Naive thymus-derived CD4-positive, alpha-beta T cell (primary cell): ENCODE measurements at regions not wholly inside any gene's neighbourhood (a gene's known extent, or its start where the extent isn't known, plus 50 kb on each side); places are given as distances from the start of the nearest gene placed in this dataset.

Source experiments
- ATAC-seq: fragments of 150-1000 bp; cut with Tn5 transposase; 2 replicates; pipeline ENCODE4 v1.10.0; 2021; ENCODE audit warnings: mild to moderate bottlenecking, moderate library complexity
- CTCF ChIA-PET: fragments of 350-600 bp; sonication (Branson Sonifier 250); formaldehyde crosslinking; loops from one replicate; lab custom pipeline; 2021; ENCODE audit warnings: antibody characterized with exemption; lab: Charles Lee
- POLR2A ChIA-PET: fragments of 350-600 bp; sonication (Branson Sonifier 250); formaldehyde crosslinking; loops from one replicate; lab custom pipeline; 2021; ENCODE audit warnings: antibody characterized with exemption, inconsistent platforms; lab: Charles Lee
- DNase-seq, 9 donors: peaks; one replicate each; pipeline versions ENCODE4 v3.0.0 to v3.0.0-alpha.2; 2020 to 2022; ENCODE audit warnings: mixed read lengths in 1 of 9
- H3K27ac ChIP-seq: one replicate; pipeline ENCODE4 v1.7.0; 2013; ENCODE audit warnings: mild to moderate bottlenecking, low read depth, low read length, moderate library complexity
- H3K27me3 ChIP-seq, 2 donors: one replicate each; pipeline ENCODE4 v1.7.0; 2013; ENCODE audit warnings: low read length in 2 of 2, mild to moderate bottlenecking in 2 of 2, moderate library complexity in 2 of 2; ENCODE audit not compliant: control insufficient read depth in 2 of 2, insufficient read depth in 2 of 2
- H3K36me3 ChIP-seq, 3 experiments: 1 replicate in 2 of 3; 2 replicates in 1 of 3; pipeline ENCODE4 v1.7.0; 2013; ENCODE audit warnings: low read length in 3 of 3, mild to moderate bottlenecking in 3 of 3, moderate library complexity in 1 of 3; ENCODE audit not compliant: insufficient read depth in 3 of 3, control insufficient read depth in 2 of 3
- H3K4me1 ChIP-seq, 2 donors: one replicate each; pipeline ENCODE4 v1.7.0; 2013; ENCODE audit warnings: low read length in 2 of 2, mild to moderate bottlenecking in 2 of 2, moderate library complexity in 1 of 2; ENCODE audit not compliant: control insufficient read depth in 2 of 2, insufficient read depth in 2 of 2
- H3K4me3 ChIP-seq: 2 replicates; pipeline ENCODE4 v1.7.0; 2013; ENCODE audit warnings: mild to moderate bottlenecking, low read length
- H3K9me3 ChIP-seq, 3 experiments: 1 replicate in 2 of 3; 2 replicates in 1 of 3; pipeline ENCODE4 v1.7.0; 2013; ENCODE audit warnings: low read length in 3 of 3; ENCODE audit not compliant: control insufficient read depth in 2 of 3
- H3K27ac Mint-ChIP-seq, 9 donors: one replicate each; pipeline ENCODE4 v1.8.0; 2020 to 2022; ENCODE audit warnings: mixed read lengths in 9 of 9, mild to moderate bottlenecking in 8 of 9, moderate library complexity in 5 of 9, inconsistent platforms in 2 of 9
- H3K27me3 Mint-ChIP-seq, 5 donors: one replicate each; pipeline ENCODE4 v1.8.0; 2021 to 2022; ENCODE audit warnings: mixed read lengths in 5 of 5, mild to moderate bottlenecking in 1 of 5
- H3K36me3 Mint-ChIP-seq, 5 donors: one replicate each; pipeline ENCODE4 v1.8.0; 2020 to 2022; ENCODE audit warnings: mixed read lengths in 5 of 5, mild to moderate bottlenecking in 3 of 5, inconsistent platforms in 1 of 5
- H3K4me1 Mint-ChIP-seq, 7 donors: one replicate each; pipeline ENCODE4 v1.8.0; 2020 to 2022; ENCODE audit warnings: mixed read lengths in 7 of 7, mild to moderate bottlenecking in 3 of 7, inconsistent platforms in 1 of 7
- H3K4me3 Mint-ChIP-seq, 10 donors: one replicate each; pipeline ENCODE4 v1.8.0; 2020 to 2022; ENCODE audit warnings: mild to moderate bottlenecking in 10 of 10, mixed read lengths in 10 of 10, moderate library complexity in 6 of 10, inconsistent platforms in 2 of 10
- H3K9me3 Mint-ChIP-seq, 11 donors: one replicate each; pipeline ENCODE4 v1.8.0; 2020 to 2022; ENCODE audit warnings: mixed read lengths in 11 of 11, mild to moderate bottlenecking in 4 of 11, inconsistent platforms in 1 of 11, moderate library complexity in 1 of 11
- intact Hi-C, 2 donors: fragments of 100-400 bp; cut with micrococcal nuclease; formaldehyde crosslinking; loops; one replicate each; pipeline ENCODE4 v1.15.1; 2023

- intact Hi-C loops: no loop called here
- no peaks in the 10 kb centered on the region for H3K4me1 ChIP-seq
- peak overlapping the region in 1 of 9 donors; percentile 3 for H3K27ac Mint-ChIP-seq
Observed at GRCh38 chr14:71524320-71524982, 407.8 kb upstream of the RGS6 start.

GRCh38 chr14:71525663-71526221 is 406.5 kb upstream of the RGS6 start:
- no peak overlapping the region for H3K4me3 ChIP-seq
- Mint-ChIP-seq H3K27me3 (no peaks in the 10 kb centered on the region), H3K4me1 (peaks cover 0 to 23% (median 9%) of the 10 kb centered on the region in 7 donors), H3K4me3 (no peak overlapping the region), H3K9me3 (peaks cover 0 to 2% (median 0%) of the 10 kb centered on the region in 11 donors), H3K36me3 (peaks cover 0 to 42% (median 19%) of the 10 kb centered on the region in 5 donors), H3K27ac (peak overlapping the region in 1 of 9 donors; percentile 55)
- ChIA-PET CTCF (no interaction called here), POLR2A (no interaction called here)
- DNase-seq (no peak), ATAC-seq (no peak)
- H3K27me3 ChIP-seq: no peaks in the 10 kb centered on the region
- intact Hi-C loops: no loop called here
- H3K4me1 ChIP-seq: no peaks in the 10 kb centered on the region
- peaks cover 0 to 5% (median 0%) of the 10 kb centered on the region in 3 experiments for H3K36me3 ChIP-seq
- no peak overlapping the region for H3K27ac ChIP-seq
- H3K9me3 ChIP-seq: no peaks in the 10 kb centered on the region

More at GRCh38 chr14:71524320-71524982, 407.8 kb upstream of the RGS6 start:
- H3K27me3 Mint-ChIP-seq: no peaks in the 10 kb centered on the region
- peaks cover 0 to 29% (median 9%) of the 10 kb centered on the region in 5 donors for H3K36me3 Mint-ChIP-seq
- POLR2A ChIA-PET: no interaction called here
- H3K27me3 ChIP-seq: no peaks in the 10 kb centered on the region
- no peak overlapping the region for H3K4me3 ChIP-seq
- H3K4me1 Mint-ChIP-seq: peaks cover 0 to 23% (median 9%) of the 10 kb centered on the region in 7 donors
- DNase-seq (no peak), ATAC-seq (no peak)
- no peak overlapping the region for H3K4me3 Mint-ChIP-seq
- no peaks in the 10 kb centered on the region for H3K9me3 ChIP-seq
- H3K27ac ChIP-seq: no peak overlapping the region
- peaks cover 0 to 2% (median 0%) of the 10 kb centered on the region in 11 donors for H3K9me3 Mint-ChIP-seq
- H3K36me3 ChIP-seq: no peaks in the 10 kb centered on the region
- CTCF ChIA-PET: no interaction called here

GRCh38 chr14:71526388-71526787 is 405.8 kb upstream of the RGS6 start:
- Histone ChIP-seq H3K27ac (no peak overlapping the region), H3K9me3 (no peaks in the 10 kb centered on the region), H3K4me1 (no peaks in the 10 kb centered on the region), H3K4me3 (no peak overlapping the region), H3K27me3 (no peaks in the 10 kb centered on the region), H3K36me3 (peaks cover 0 to 5% (median 0%) of the 10 kb centered on the region in 3 experiments)
- ChIA-PET CTCF (no interaction called here), POLR2A (no interaction called here)
- intact Hi-C loops: no loop called here
- H3K9me3 Mint-ChIP-seq: peaks cover 0 to 2% (median 0%) of the 10 kb centered on the region in 11 donors
- H3K36me3 Mint-ChIP-seq: peaks cover 0 to 48% (median 23%) of the 10 kb centered on the region in 5 donors
- H3K4me1 Mint-ChIP-seq: peaks cover 0 to 23% (median 9%) of the 10 kb centered on the region in 7 donors
- no peaks in the 10 kb centered on the region for H3K27me3 Mint-ChIP-seq
- no peak overlapping the region for H3K27ac Mint-ChIP-seq
- no peak overlapping the region for H3K4me3 Mint-ChIP-seq
- no peak for ATAC-seq
- no peak for DNase-seq

GRCh38 chr14:71527838-71528237 is 404.4 kb upstream of the RGS6 start:
- no peaks in the 10 kb centered on the region for H3K27me3 Mint-ChIP-seq
- CTCF ChIA-PET: no interaction called here

GRCh38 chr14:71529848-71530247 is 402.4 kb upstream of the RGS6 start:
- no peak overlapping the region for H3K27ac ChIP-seq
- ATAC-seq (no peak), DNase-seq (no peak)
- peaks cover 0 to 5% (median 0%) of the 10 kb centered on the region in 3 experiments for H3K36me3 ChIP-seq
- Mint-ChIP-seq H3K36me3 (peaks cover 0 to 39% (median 25%) of the 10 kb centered on the region in 5 donors), H3K9me3 (peaks cover 0 to 2% (median 0%) of the 10 kb centered on the region in 11 donors), H3K27me3 (no peaks in the 10 kb centered on the region), H3K27ac (no peak overlapping the region), H3K4me1 (peaks cover 0 to 6% (median 0%) of the 10 kb centered on the region in 7 donors), H3K4me3 (no peak overlapping the region)
- CTCF ChIA-PET: no interaction called here
- no peaks in the 10 kb centered on the region for H3K9me3 ChIP-seq
- H3K4me3 ChIP-seq: no peak overlapping the region
- POLR2A ChIA-PET: no interaction called here
- H3K27me3 ChIP-seq: no peaks in the 10 kb centered on the region
- intact Hi-C loops: no loop called here
- no peaks in the 10 kb centered on the region for H3K4me1 ChIP-seq

More at GRCh38 chr14:71527838-71528237, 404.4 kb upstream of the RGS6 start:
- Mint-ChIP-seq H3K4me3 (no peak overlapping the region), H3K9me3 (peaks cover 0 to 2% (median 0%) of the 10 kb centered on the region in 11 donors), H3K4me1 (peaks cover 0 to 23% (median 9%) of the 10 kb centered on the region in 7 donors), H3K27ac (no peak overlapping the region), H3K36me3 (peaks cover 0 to 52% (median 28%) of the 10 kb centered on the region in 5 donors)
- DNase-seq (no peak), ATAC-seq (no peak)
- H3K4me1 ChIP-seq: no peaks in the 10 kb centered on the region
- POLR2A ChIA-PET: interaction anchor here (1.0 kb wide), 1 partner anchor 15 kb away, joined by 3 read pairs; no protein-coding TSS in a partner anchor
- intact Hi-C loops: no loop called here
- no peak overlapping the region for H3K27ac ChIP-seq
- no peak overlapping the region for H3K4me3 ChIP-seq
- peaks cover 0 to 5% (median 0%) of the 10 kb centered on the region in 3 experiments for H3K36me3 ChIP-seq
- no peaks in the 10 kb centered on the region for H3K27me3 ChIP-seq
- no peaks in the 10 kb centered on the region for H3K9me3 ChIP-seq

GRCh38 chr14:71532344-71532743 is 399.9 kb upstream of the RGS6 start:
- Histone ChIP-seq H3K4me1 (no peaks in the 10 kb centered on the region), H3K27me3 (no peaks in the 10 kb centered on the region), H3K27ac (no peak overlapping the region), H3K36me3 (peaks cover 0 to 5% (median 0%) of the 10 kb centered on the region in 3 experiments), H3K9me3 (no peaks in the 10 kb centered on the region), H3K4me3 (no peak overlapping the region)
- Mint-ChIP-seq H3K27me3 (no peaks in the 10 kb centered on the region), H3K4me1 (peaks cover 0 to 14% (median under 1%) of the 10 kb centered on the region in 7 donors), H3K27ac (no peak overlapping the region), H3K9me3 (no peaks in the 10 kb centered on the region), H3K4me3 (no peak overlapping the region), H3K36me3 (peaks cover 0 to 30% (median 26%) of the 10 kb centered on the region in 5 donors)
- ChIA-PET CTCF (no interaction called here), POLR2A (no interaction called here)
- ATAC-seq (no peak), DNase-seq (no peak)
- intact Hi-C loops: no loop called here
